ENCODE measurements at regions not wholly inside any gene's neighbourhood (a gene's known extent, or its start where the extent isn't known, plus 50 kb on each side); places are given as distances from the start of the nearest gene placed in this dataset.

DNA sequence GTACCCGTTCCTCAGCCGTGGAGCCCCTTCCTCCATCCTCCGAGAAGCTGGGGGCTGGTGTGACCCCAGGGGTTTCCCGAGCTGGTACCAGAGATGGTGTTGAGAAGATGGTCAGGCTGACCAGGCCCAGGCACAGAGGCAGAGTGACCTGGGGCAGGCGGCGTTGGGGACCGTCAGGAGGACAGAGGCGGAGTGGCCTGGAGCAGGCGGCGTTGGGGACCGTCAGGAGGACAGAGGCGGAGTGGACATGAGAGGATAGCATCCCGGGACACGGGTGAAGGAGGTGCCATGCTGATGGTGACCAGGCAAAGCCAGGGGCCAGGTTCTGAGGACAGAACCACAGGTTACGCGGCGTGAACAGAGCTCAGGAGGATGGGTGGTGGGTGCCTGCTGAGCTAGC, 75.9 kb upstream of the TTC34 start:
- no TSS peak for BruUV-seq (replicated peaks)
- no peak for TF ChIP-seq EZH2 (IDR thresholded peaks at IDR 0.05; ENCODE audit: low read depth)
- TF ChIP-seq, protein P1, sequence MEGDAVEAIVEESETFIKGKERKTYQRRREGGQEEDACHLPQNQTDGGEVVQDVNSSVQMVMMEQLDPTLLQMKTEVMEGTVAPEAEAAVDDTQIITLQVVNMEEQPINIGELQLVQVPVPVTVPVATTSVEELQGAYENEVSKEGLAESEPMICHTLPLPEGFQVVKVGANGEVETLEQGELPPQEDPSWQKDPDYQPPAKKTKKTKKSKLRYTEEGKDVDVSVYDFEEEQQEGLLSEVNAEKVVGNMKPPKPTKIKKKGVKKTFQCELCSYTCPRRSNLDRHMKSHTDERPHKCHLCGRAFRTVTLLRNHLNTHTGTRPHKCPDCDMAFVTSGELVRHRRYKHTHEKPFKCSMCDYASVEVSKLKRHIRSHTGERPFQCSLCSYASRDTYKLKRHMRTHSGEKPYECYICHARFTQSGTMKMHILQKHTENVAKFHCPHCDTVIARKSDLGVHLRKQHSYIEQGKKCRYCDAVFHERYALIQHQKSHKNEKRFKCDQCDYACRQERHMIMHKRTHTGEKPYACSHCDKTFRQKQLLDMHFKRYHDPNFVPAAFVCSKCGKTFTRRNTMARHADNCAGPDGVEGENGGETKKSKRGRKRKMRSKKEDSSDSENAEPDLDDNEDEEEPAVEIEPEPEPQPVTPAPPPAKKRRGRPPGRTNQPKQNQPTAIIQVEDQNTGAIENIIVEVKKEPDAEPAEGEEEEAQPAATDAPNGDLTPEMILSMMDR (conservative IDR thresholded peaks at IDR 0.05): no peak
- no peak overlapping the region for H2AFZ ChIP-seq
- no peak overlapping the region for H3K4me3 ChIP-seq
- no peak overlapping the region for H3K27ac ChIP-seq
- POLR2A ChIA-PET (ENCODE audit: unreplicated experiment): no interaction called here
- peaks cover 96% of the 10 kb centered on the region for H3K27me3 ChIP-seq (ENCODE audit: insufficient read depth, low read depth)
- no peak overlapping the region for H3K4me2 ChIP-seq
- no peaks in the 10 kb centered on the region for H3K9me2 ChIP-seq (ENCODE audit: insufficient read depth)
- H3K4me1 ChIP-seq (replicated peaks; ENCODE audit: insufficient read depth): no peaks in the 10 kb centered on the region
- no peaks in the 10 kb centered on the region for H3K36me3 ChIP-seq (ENCODE audit: low read depth)
- H3F3A ChIP-seq (ENCODE audit: insufficient read depth, low read depth): no peaks in the 10 kb centered on the region
- CTCF ChIA-PET: no interaction called here
- intact Hi-C loops (cut with micrococcal nuclease; ENCODE audit: unreplicated experiment): no loop called here
- H4K20me1 ChIP-seq (ENCODE audit: insufficient read depth): no peaks in the 10 kb centered on the region
- H3K9me3 ChIP-seq (ENCODE audit: insufficient read depth, low read depth): no peaks in the 10 kb centered on the region
- no peak for DNase-seq
- no peaks in the 10 kb centered on the region for H3K79me2 ChIP-seq (ENCODE audit: low read depth)

DNA sequence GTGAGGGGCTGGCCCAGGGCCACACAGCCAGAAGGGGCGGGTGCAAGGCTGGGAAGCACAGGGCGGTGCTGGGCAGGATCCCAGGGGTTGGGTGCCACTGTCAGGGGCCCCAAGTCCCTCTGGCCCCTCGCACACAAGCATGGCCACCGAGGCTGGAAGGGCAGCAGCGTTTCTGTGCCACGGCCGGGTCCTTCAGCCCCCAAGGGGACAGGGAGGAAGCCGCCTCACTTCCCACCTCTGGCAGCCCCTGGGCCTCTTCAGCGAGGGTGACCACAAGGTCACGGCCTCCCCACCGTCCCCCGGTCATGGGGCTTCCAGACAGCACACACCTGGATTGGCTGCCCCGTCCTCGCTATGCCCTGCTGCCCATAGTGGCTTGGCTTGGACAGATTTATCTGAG, 77.1 kb upstream of the TTC34 start:
- no peak overlapping the region for H3K4me2 ChIP-seq
- no TSS peak for BruUV-seq (replicated peaks)
- intact Hi-C loops (cut with micrococcal nuclease; ENCODE audit: unreplicated experiment): no loop called here
- no peaks in the 10 kb centered on the region for H3F3A ChIP-seq (ENCODE audit: insufficient read depth, low read depth)
- H3K36me3 ChIP-seq (ENCODE audit: low read depth): no peaks in the 10 kb centered on the region
- no peaks in the 10 kb centered on the region for H4K20me1 ChIP-seq (ENCODE audit: insufficient read depth)
- H3K4me3 ChIP-seq: no peak overlapping the region
- H3K9me2 ChIP-seq (ENCODE audit: insufficient read depth): no peaks in the 10 kb centered on the region
- H3K9me3 ChIP-seq (ENCODE audit: insufficient read depth, low read depth): no peaks in the 10 kb centered on the region
- H3K27ac ChIP-seq: no peak overlapping the region
- no peak overlapping the region for H2AFZ ChIP-seq
- CTCF ChIA-PET: no interaction called here
- H3K27me3 ChIP-seq (ENCODE audit: insufficient read depth, low read depth): peaks cover 99% of the 10 kb centered on the region
- DNase-seq: no peak
- H3K4me1 ChIP-seq (replicated peaks; ENCODE audit: insufficient read depth): no peaks in the 10 kb centered on the region
- TF ChIP-seq, protein P1 (conservative IDR thresholded peaks at IDR 0.05): no peak
- no peak for TF ChIP-seq EZH2 (IDR thresholded peaks at IDR 0.05; ENCODE audit: low read depth)
- H3K79me2 ChIP-seq (ENCODE audit: low read depth): no peaks in the 10 kb centered on the region
- POLR2A ChIA-PET (ENCODE audit: unreplicated experiment): no interaction called here

DNA sequence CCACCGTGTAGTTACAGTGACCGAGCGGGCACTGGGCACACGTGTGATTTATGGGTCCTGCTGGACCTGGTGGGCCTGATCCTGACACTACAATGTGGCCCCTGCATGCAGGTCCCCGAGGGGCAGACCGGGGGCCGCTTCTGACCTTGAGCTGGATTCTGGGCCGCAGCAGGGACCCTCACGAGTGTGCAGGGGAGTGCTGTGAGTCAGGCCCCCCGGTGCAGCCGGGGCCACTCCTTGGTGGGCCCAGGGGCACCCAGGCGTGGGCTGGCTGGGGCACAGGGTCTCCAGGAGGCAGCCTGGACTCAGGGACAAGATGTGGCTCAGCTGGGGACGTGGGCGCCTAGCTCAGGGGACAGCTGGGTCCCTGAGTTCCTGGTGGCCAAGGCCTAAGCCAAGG, 77.5 kb upstream of the TTC34 start:
- Histone ChIP-seq H3F3A (ENCODE audit: insufficient read depth, low read depth) (no peaks in the 10 kb centered on the region), H3K4me3 (no peak overlapping the region), H3K79me2 (ENCODE audit: low read depth) (no peaks in the 10 kb centered on the region), H3K4me1 (replicated peaks; ENCODE audit: insufficient read depth) (no peaks in the 10 kb centered on the region), H4K20me1 (ENCODE audit: insufficient read depth) (no peaks in the 10 kb centered on the region), H2AFZ (no peak overlapping the region), H3K4me2 (no peak overlapping the region), H3K27ac (no peak overlapping the region), H3K27me3 (ENCODE audit: insufficient read depth, low read depth) (peaks cover 99% of the 10 kb centered on the region), H3K9me3 (ENCODE audit: insufficient read depth, low read depth) (no peaks in the 10 kb centered on the region), H3K36me3 (ENCODE audit: low read depth) (no peaks in the 10 kb centered on the region), H3K9me2 (ENCODE audit: insufficient read depth) (no peaks in the 10 kb centered on the region)
- intact Hi-C loops (cut with micrococcal nuclease; ENCODE audit: unreplicated experiment): no loop called here
- no TSS peak for BruUV-seq (replicated peaks)
- DNase-seq: no peak
- TF ChIP-seq EZH2 (IDR thresholded peaks at IDR 0.05; ENCODE audit: low read depth): no peak; the same call in 1 of the 2 replicates
- TF ChIP-seq, protein P1 (conservative IDR thresholded peaks at IDR 0.05): no peak
- POLR2A ChIA-PET (ENCODE audit: unreplicated experiment): no interaction called here
- CTCF ChIA-PET: no interaction called here

All from PC-9 (cell line).